NCI-H82 (cell line): ENCODE measurements at regions not wholly inside any gene's neighbourhood (a gene's known extent, or its start where the extent isn't known, plus 50 kb on each side); places are given as distances from the start of the nearest gene placed in this dataset.
A peak's percentile ranks its signal among the peaks of the same experiment; 100 is the strongest.

ENCODE experiments used
- DNase-seq: peaks from one replicate; lab custom pipeline; 2025; lab: John Stamatoyannopoulos, UW

- no peak for DNase-seq
Observed at GRCh38 chr12:66852091-66852490, 173.2 kb upstream of the GRIP1 start.

DNA sequence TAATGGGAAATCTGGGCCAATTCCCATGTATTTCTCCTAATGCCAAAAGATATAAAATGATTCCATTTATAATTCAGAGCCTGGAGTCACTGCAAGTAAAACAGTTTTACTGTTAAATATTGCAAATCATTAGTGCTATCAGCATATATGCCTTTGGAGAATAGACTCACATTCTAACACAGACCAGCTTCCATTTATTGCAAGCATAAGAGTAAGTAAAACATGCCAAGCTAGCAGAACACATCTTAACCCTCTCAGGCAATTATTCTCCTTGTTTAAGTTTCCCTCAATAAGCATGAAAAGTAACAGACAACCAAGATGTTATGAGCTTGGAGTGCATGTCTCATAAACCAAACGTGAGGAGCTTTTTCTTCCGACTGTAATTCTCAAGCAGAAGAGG is 173.9 kb upstream of the GRIP1 start:
- DNase-seq: no peak

DNA sequence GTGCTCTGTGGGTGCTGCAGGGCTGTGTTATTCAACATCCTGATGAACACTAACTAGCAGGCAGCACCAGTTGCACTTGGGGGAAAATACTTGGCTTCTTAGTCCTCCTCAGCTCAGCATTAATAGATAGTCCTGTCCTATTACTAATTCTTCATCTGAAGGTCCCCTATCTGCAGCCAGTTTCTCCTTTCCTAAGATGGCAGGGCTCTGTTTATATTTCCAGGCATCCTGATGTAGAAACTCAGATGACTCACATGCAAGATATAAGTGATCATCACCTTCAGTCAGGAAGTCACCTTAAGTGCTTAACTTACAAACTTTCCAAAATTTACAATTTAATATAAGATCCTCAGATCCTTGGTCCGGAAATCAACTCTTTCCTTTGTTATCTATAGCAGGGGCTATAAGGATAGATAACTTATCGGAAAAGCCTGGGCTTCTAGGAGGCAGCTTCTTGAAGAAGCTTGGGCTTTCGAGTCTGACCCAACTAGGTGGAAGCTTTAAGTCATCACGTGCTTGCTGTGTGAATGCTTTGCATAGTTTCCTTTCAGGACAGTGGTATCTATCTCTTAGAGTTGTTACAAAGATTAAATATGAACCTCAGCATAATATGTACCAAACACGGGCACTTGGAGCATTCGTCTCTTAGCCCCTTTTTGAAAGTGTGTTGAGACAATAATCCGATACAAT is 181.0 kb upstream of the GRIP1 start:
- no peak for DNase-seq

- peak; percentile 60 for DNase-seq
Observed at GRCh38 chr12:66860752-66861750, 182.2 kb upstream of the GRIP1 start.

DNA sequence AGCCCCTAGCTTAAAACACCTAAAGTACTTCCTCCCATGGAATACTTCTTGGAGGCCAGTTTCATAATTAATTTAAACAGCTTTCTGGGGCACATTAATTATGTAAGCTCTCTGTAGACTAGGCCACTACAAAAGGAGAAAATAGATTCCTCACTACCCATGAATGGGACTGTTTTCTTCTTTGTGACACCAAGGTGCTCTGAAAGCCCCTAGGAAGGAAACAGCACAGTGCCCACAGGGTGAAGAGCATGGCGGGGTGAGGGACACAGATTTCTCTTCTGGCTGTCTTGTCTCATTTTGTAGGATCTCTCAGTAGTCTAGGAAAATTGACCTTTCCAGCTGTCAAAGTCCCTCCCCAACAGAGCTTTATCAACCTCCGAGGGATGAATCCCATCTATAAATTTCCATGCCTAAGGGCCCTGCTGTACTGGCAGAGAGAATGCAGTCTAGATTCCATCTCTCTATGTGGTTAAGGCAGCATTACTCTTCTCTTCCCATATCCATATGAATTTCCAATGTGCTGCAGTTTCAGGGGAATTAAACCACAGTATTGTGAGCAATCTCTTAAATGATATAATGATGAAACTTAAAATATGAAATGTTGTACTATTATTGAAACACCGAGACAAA is 183.6 kb upstream of the GRIP1 start:
- no peak for DNase-seq

DNA sequence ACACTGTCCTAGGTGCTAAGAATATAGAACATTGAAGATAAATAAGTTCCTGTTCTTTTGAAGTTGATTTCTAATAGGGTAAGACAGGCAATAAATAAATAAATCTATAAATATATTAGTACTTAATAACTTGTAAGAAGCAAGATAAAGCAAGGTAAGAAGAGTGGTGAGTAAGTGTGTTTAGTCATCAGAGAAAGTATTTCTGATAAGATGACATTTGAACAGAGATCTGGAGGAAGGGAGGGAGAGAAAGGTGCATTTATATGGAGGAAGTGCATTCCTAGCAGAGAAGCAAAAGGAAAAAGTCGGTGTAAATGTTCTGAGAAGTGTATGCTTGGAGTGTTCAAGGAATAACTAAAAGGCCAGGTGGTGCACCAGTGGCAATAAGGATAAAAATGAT is 184.4 kb upstream of the GRIP1 start:
- DNase-seq: no peak

DNA sequence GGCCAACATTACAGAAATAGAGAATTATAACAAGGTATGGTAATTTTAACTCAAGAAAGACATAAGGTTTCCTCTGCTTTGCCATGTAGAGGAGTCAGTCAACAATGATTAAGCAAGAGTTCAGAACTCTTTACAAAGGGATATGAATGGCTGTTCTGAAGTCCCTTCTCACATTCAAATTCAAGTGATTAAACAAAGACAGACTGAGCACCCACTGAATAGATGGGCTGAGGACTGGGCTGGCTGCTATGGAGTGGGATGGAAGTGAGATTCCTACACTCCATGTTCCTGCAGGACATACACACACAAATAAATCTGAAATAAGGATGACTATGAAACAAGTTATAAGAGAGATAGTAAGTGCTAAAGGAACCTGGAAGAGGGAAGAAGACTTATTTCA is 199.0 kb upstream of the GRIP1 start:
- no peak for DNase-seq

DNA sequence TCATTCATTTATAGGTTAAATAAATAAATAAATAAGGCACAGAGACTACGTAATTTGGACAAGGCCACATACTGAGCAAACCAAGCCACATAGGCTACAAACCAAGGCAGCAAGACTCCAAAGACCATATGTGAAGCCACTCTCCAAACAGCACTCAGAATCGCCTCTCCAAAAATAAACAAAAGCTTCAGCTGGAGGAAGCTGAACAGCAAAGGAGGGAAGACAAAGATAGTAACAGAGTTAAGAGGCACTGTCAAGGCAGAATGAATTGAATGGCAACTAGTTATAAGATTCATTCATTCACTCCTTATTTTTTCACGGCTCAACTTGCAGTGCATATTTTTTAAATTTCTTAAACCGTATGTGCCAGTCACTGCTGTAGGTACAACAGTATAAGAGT is 200.5 kb upstream of the GRIP1 start:
- DNase-seq: no peak

DNA sequence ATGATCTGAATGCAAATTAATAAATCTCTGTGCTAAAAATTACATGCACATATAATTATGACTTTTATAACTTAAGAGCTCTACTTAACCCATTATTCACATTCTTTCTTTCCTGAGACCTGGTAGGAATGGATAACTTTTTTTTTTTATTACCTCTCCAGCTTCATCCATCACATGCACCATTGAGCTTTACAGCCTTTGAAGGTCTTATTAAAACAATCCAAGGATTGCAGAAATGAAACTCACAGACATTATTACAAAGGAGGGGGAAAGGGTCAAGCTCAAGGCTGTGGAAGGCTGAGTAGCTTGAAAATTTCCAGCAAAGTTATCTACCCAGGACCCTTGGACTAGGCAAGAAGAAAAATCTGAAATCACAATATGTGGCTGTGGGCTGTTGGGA is 202.5 kb upstream of the GRIP1 start:
- DNase-seq: no peak

DNA sequence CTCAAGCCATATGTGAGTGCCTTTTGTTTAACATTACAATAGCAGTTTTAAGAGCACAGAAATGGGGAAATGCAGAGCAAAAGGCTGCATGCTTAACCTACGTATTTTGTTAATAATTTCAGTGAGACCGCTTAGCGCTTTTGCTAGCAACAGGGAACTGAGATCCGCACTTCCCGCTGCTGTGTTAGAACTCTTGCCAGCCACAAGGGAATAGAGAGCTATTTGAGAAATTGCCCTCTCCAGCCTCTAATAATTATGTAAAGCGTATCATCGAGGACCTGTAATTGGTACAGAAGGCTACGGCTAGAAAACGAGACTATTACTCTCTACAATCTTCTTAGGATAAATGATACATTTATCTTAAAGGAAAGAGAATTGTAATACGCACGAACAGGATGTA is 205.2 kb upstream of the GRIP1 start:
- DNase-seq: no peak

- peak; percentile 70 for DNase-seq
Observed at GRCh38 chr12:66885115-66885875, 206.4 kb upstream of the GRIP1 start.

GRCh38 chr12:66896797-66897196 is 217.9 kb upstream of the GRIP1 start:
- DNase-seq: no peak

- no peak for DNase-seq
Observed at GRCh38 chr12:66898700-66899469, 220.0 kb upstream of the GRIP1 start.

DNA sequence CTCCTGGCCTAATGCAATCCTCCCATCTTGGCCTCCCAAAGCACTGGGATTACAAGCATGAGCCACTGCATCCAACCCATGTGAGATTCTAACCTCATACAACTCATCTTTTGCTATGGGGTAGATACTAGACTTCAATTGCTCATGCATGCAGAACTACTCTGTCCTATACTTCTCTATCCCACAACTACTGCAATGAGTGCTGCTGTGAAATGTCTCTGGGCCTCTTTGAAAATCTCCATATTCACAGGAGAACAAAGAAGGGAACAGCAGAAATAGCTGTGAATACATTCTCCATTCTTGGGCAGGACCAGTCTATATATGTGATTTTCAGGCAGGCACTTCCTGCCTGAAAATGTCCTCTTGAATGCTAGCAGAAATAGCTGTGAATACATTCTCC is 220.7 kb upstream of the GRIP1 start:
- DNase-seq: no peak

DNA sequence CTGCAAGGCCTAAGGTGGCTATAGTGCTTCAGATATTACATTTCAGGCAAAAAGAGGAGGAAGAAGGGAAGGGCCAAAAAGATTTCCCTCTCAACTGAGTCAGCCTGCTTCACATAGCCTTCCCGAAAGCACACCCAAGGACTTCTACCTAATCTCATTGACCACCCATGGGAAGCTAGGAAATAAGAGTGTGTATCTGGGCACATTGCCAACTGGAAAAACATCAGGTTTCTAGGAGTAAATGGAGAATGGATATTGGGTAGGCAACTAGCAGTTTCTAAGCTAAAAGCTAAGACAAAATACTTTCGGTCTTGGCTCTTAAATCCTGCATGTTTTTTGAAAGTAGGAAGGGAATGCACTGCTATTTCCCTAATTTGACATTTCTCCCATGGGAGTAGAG is 221.7 kb upstream of the GRIP1 start:
- DNase-seq: peak; percentile 15

DNA sequence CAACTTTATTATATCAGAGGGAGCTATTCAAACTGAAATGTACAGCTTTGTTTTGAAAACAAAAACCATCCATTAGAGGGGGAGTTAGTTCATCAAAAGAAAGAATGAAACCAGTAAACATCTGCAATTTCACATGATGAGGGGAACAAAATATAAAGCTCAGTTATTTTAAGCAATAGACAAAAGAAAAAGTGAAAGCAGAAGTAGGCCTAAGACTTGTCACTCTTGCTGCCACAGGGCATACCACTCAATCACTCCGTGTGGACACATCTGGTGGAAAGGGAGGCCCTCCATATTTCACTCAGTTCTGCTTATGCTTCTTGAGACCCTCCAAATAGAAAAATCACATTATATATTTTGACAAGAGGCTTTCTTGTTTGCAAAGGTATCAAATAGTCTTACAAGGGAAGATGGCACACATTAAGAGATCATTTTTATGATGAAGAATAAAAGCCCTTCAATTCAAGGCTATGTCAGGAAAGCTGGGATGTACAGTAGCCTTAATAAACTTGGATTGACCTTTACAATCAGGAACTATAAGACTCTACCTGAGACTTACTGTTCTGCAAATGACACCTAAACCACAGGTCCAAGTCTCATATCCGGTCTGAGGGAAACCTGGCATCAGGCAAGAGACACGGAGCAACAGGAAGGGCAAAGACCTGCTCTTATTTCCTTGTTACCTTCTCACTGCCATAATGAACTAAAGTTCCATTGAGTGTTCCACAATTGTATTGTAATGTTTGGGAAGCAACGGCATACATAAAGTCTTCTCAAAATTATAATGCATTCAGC is 222.5 kb upstream of the GRIP1 start:
- DNase-seq: no peak

- no peak for DNase-seq
Observed at GRCh38 chr12:66902020-66902419, 223.1 kb upstream of the GRIP1 start.

DNA sequence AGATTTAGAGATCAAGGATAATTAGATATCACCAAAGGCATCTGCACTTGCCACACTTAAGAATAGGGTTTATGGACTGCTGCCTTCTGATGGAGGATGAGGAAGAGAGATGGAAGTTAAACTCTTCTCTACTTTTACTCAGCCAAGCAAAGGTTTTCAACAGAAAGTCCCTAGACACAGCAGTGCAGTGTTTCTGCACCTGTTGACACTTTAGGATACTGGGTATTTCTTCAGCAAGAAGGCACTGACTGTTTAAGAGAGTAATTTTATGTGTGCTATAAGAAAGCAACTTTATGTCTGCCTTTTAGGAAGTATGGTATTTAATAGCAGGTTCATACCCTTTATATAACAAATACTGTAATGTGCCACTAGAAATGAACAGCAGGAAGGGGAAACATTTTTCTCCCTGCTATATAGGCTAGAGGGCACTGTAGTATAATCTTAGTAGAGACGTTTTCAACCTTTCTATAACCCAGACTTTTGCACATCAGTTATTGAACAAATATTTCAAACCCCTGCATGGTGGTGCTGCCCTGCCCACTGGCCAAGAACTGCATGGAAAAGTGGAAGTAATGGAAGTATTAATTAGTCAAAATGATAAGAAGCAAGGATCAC is 225.0 kb upstream of the GRIP1 start:
- DNase-seq: no peak

- no peak for DNase-seq
Observed at GRCh38 chr12:66905201-66905600, 226.3 kb upstream of the GRIP1 start.

DNA sequence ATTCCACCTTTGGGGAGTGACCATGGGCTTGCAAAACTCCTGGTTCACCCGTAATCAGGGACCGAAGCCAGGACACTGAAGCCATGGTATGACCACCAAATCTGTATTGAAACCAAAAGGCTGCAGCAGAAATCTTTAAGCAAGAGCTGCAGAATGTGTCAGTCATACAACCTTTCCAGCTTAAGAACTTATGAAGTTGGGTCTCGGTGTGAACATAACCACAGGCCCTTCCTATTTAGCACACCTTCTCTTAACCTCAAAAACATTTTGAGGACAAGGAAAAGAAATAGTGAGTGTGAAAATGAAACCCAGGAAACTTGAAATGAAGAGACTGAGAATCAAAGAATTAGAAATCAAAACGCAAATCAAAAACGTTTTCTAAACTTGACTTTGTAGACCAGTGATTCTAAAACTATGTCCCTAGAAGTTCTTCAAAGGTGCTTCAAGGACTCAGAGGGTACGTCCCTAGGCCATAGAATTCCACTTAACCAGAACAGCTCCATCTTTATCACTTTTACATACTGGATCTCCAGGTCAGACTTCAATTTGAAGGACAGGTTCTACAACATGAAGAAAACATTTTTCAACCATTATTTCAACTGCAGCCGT is 231.6 kb upstream of the GRIP1 start:
- DNase-seq: no peak
